Psoas muscle (tissue), 7 donors: ENCODE measurements at regions not wholly inside any gene's neighbourhood (a gene's known extent, or its start where the extent isn't known, plus 50 kb on each side); places are given as distances from the start of the nearest gene placed in this dataset.
"Not testable (repeated sequence)": the region's sequence is repeated elsewhere in the genome, so short reads cannot be mapped to it uniquely, and the experiment has no call there.

Experiments used
- ATAC-seq, 4 donors: fragments of 200-7000 bp; cut with Tn5 transposase; one replicate each; pipeline ENCODE4 v1.9.1; 2020; ENCODE audit warnings: moderate library complexity in 3 of 4, mild to moderate bottlenecking in 2 of 4
- DNase-seq, 2 donors: peaks; one replicate each; pipeline ENCODE4 v3.0.0-alpha.2; 2020
- H3K27ac ChIP-seq: fragments of 200-600 bp; one replicate; pipeline ENCODE4 v1.8.0; 2022
- H3K27me3 ChIP-seq, 3 donors: fragments of 200-600 bp in 1 of 3; one replicate each; pipeline versions ENCODE4 v1.6.1 to v1.8.0; 2013 to 2022; ENCODE audit warnings: low read length in 2 of 3, mild to moderate bottlenecking in 2 of 3, moderate library complexity in 1 of 3; ENCODE audit not compliant: insufficient read depth in 3 of 3
- H3K36me3 ChIP-seq, 2 donors: fragments of 200-600 bp in 1 of 2; one replicate each; pipeline versions ENCODE4 v1.6.1 to v1.8.0; 2013 to 2022; ENCODE audit warnings: low read depth in 1 of 2, mild to moderate bottlenecking in 1 of 2, moderate library complexity in 1 of 2; ENCODE audit not compliant: insufficient read depth in 1 of 2
- H3K4me1 ChIP-seq: fragments of 200-600 bp; one replicate; pipeline ENCODE4 v1.8.0; 2022
- H3K4me3 ChIP-seq: fragments of 200-600 bp; one replicate; pipeline ENCODE4 v1.8.0; 2022; ENCODE audit warnings: mild to moderate bottlenecking
- H3K9me3 ChIP-seq: fragments of 200-600 bp; one replicate; pipeline ENCODE4 v1.8.0; 2022
- CTCF ChIP-seq: fragments of 200-600 bp; IDR thresholded peaks from one replicate; pipeline ENCODE4 v1.8.0; 2022; ENCODE audit warnings: antibody characterized with exemption
- WGBS, 3 donors: extraction: QIAGEN DNeasy Blood & Tissue Kit; methylation state at CpG; one replicate each; pipeline versions ENCODE4 v1.1.6 to v1.1.7; 2013; 5-methylcytosine and 5-hydroxymethylcytosine counted together
- intact Hi-C, 2 donors: fragments of 100-400 bp; cut with DNase I; formaldehyde crosslinking; loops; one replicate each; pipeline versions ENCODE4 v1.11.0 to v1.14.2; 2022
- donor health status: healthy with polysubstance abuse.
- donor health status: DM: no; HTN: no; CAD: no; lungs with moderate emphysema.
- donor health status: Bipolar disorder and iron deficiency.
- donor health status: healthy.
- donor health status: DM: yes; HTN: yes; CAD: no.
- donor health status: DM: no; HTN: no; CAD: no.
- donor health status: DM: yes; HTN: yes; CAD: no.

DNA sequence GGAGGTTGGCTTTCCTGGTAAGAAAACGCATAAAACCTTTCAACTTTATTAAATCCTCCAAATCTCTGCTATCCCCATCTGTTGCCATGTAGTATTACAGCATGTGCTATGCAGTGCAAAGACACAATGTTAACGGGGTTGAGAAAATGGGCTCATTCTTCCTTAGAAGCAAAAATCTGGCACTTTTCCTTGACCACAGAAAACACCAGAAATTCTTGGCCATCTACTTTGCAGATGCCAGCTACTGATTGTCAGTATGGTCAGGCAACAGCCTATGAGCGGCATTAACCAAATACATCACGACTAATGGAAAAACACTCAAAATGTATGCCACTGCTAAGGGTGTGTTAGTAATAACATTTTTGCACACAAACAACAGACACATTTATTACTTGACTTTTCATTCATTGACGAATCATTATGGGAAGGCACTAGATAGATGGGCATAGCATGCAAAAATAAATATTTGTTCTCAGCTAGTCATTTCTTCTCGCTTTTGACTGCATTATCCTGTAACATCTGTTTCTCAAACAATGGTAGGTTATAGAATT, 65.2 kb upstream of the CRIM1 start:
- no peak overlapping the region for H3K4me3 ChIP-seq
- H3K9me3 ChIP-seq, result no peaks in the 10 kb centered on the region
- TF ChIP-seq CTCF, result no peak
- no peaks in the 10 kb centered on the region for H3K36me3 ChIP-seq
- 71 to 81% (median 77%) methylated on average over 6 of the region's 6 CpGs for WGBS, 3 donors
- peaks cover 0 to 6% (median 0%) of the 10 kb centered on the region in 3 donors for H3K27me3 ChIP-seq
- intact Hi-C loops, result no loop called here
- DNase-seq (no peak), ATAC-seq (no peak)
- no peaks in the 10 kb centered on the region for H3K4me1 ChIP-seq
- no peak overlapping the region for H3K27ac ChIP-seq

DNA sequence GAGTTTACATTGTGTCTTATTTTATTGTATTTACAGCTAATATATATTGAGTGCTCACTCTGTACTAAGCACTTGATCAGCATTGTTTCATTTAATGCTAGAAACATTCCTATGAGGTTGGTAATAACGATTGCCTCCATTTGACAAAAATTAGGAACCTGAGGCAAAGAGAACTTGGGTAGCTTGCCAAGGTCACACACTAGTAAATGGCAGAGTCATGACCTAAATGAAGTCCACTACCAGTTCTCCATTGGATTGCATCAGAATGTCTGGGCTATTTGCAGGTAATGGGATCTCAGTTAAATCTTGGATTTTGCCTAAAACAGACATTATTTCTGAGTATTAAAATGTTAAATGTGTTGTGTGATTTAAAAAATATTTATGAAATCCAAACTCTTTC, 65.8 kb upstream of the CRIM1 start:
- Histone ChIP-seq H3K9me3 (no peaks in the 10 kb centered on the region), H3K4me1 (no peaks in the 10 kb centered on the region), H3K27ac (no peak overlapping the region), H3K4me3 (no peak overlapping the region), H3K27me3 (peaks cover 0 to 6% (median 0%) of the 10 kb centered on the region in 3 donors), H3K36me3 (no peaks in the 10 kb centered on the region)
- no peak for DNase-seq
- intact Hi-C loops, result no loop called here
- no peak for TF ChIP-seq CTCF
- ATAC-seq, result no peak
- 71 to 78% (median 74%) methylated on average over 1 of the region's 1 CpG for WGBS, 3 donors

GRCh38 chr2:36287363-36288275, 68.0 kb upstream of the CRIM1 start:
- Histone ChIP-seq H3K4me1 (no peaks in the 10 kb centered on the region), H3K27me3 (peaks cover 0 to 6% (median 0%) of the 10 kb centered on the region in 3 donors), H3K27ac (no peak overlapping the region), H3K9me3 (no peaks in the 10 kb centered on the region), H3K4me3 (no peak overlapping the region), H3K36me3 (no peaks in the 10 kb centered on the region)
- no peak for TF ChIP-seq CTCF
- no peak for DNase-seq
- intact Hi-C loops, result no loop called here
- ATAC-seq, result no peak
- WGBS, 3 donors, result 76 to 77% (median 77%) methylated on average over 6 of the region's 6 CpGs

DNA sequence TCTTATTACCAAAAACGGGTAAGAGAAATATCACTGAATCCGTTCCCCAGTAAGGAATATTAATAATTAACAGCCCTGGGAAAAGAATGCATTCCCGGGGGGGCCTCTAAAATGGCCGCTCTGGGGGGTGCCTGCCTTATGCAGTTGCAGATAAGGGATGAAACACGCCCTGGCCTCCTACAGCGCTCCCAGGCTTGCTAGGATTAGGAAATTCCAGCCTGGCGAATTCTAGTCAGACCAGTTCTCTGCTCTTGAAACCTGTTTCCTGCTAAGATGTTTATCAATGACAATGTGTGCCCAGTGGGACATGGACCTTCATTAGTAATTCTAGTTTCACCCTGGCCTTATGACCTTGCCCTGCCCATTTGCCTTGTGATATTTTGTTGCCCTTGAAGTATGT, 76.1 kb upstream of the CRIM1 start:
- H3K27me3 ChIP-seq, ATAC-seq, H3K9me3 ChIP-seq, H3K4me3 ChIP-seq, H3K36me3 ChIP-seq, DNase-seq, intact Hi-C loops, H3K27ac ChIP-seq, H3K4me1 ChIP-seq: not testable (repeated sequence)
- WGBS, 3 donors, result 79 to 85% (median 84%) methylated on average over 7 of the region's 7 CpGs

- ATAC-seq (no peak), DNase-seq (no peak)
- no peak for TF ChIP-seq CTCF
- Histone ChIP-seq H3K9me3 (no peaks in the 10 kb centered on the region), H3K27ac (no peak overlapping the region), H3K4me3 (no peak overlapping the region), H3K4me1 (no peaks in the 10 kb centered on the region), H3K27me3 (no peaks in the 10 kb centered on the region), H3K36me3 (no peaks in the 10 kb centered on the region)
- intact Hi-C loops, result no loop called here
- WGBS, 3 donors, result 45 to 55% (median 52%) methylated on average over 2 of the region's 2 CpGs
Measured at GRCh38 chr2:36277881-36278523, 77.6 kb upstream of the CRIM1 start.
